ENCODE measurements at regions not wholly inside any gene's neighbourhood (a gene's known extent, or its start where the extent isn't known, plus 50 kb on each side); places are given as distances from the start of the nearest gene placed in this dataset.

DNA sequence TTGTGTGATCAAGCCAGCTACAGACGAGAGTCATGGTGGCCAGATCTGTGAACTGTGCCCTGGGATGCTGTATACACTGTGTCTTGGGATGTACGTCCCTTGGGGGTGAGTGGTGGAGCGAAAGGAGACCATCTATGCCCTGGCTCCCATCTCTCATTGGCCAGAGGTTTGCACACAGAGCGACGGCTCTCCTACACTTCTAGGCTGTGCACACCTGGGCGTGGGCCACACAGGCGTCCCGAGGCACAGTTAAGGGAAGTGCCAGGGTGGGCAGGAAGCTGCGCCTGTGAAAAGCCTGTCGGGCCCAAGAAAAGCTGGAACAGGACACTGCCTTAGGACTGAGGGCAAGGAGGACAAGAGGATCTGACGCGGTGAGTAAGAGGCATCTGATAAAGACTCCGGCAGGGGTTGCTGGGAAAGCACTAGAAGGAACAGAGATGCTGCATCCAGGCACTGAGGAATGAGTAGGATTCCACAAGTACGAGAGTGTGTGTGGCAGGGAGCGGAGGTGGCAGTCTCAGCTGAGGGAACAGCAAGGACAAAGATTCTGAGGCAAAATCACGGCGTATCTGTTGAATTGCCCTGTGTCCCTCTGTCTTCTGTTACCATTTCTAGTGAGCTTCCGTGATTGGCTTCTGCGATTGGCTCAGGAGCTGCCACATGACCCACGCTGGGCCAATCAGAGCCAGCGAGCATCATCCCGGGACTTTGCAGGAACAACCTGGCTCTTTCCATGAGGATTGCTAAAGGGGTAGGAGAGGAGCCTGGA is 67.9 kb upstream of the ZBTB40 start:
- in situ Hi-C loops (cut with HindIII; ENCODE audit: low sequenced_read_pairs): no loop called here
- DNase-seq (ENCODE audit: low spot score): no peak

DNA sequence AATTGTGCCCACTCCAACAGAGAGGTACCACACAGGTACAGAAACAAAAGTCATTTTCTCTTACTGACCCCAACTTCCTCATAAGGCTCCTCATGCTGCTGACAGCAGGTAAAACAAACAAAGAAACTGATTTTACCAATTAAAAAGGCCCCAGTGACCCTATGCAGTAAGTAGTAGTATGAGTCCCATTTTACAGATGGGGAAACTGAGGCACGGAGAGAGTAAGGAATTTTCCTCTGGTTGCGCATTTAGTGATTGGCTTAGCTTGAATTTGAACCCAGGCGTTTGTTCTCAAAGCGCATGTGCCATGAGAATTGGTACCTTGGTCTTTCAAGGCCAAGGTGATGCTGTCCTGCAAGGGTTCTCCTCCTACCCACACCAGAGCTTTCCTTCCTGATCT is 66.1 kb upstream of the ZBTB40 start:
- in situ Hi-C loops (cut with HindIII; ENCODE audit: low sequenced_read_pairs): no loop called here
- DNase-seq (ENCODE audit: low spot score): no peak

DNA sequence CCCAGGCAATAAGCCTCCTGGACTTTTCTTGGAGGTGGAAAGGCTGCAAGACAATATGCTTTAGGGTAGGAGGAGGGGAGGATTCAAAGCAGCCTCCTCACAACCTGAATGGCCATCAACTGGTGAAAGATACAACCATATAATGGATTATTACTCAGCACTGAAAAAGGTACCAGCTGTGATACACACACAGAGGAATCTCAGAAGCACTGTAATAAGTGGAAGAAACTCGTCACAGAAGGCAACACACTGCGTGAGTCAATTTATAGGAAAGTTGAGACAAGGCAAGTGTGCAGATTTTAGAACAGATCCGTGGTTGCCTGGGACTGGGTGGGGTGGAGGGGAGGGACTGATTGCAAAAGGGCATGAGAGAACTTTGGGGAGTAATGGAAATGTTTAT is 64.9 kb upstream of the ZBTB40 start:
- no peak for DNase-seq (ENCODE audit: low spot score)
- in situ Hi-C loops (cut with HindIII; ENCODE audit: low sequenced_read_pairs): no loop called here

DNA sequence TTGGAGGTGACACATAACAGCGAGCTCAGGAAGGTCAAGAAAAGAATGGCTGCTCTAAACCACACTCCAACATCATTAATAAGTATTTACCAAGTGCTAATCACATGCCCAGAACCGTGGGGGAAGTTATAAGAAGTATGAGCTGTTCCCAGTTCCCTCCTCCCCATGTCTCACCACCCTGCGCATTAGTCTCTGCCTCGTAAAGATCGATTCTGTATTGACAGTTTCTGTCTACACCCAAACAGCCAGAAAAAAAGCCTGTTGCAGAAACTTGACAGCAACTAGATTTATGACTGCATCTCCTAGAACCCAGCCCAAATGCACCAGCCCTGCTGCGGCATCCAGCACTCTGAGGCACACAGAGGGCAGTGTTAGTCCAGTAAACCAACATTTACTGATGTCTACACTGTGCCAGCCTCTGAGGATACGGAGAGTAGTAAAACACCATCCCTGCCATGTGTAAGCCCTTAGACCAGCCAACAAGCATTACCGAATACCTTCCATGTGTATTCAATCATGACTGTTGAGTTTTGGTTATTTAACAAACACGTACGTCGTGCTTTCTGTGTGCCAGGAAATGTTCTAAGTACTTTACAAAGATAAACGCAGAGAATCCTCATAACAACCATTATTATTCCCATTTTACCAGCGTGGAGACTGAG is 63.6 kb upstream of the ZBTB40 start:
- DNase-seq (ENCODE audit: low spot score): no peak
- in situ Hi-C loops (cut with HindIII; ENCODE audit: low sequenced_read_pairs): no loop called here

DNA sequence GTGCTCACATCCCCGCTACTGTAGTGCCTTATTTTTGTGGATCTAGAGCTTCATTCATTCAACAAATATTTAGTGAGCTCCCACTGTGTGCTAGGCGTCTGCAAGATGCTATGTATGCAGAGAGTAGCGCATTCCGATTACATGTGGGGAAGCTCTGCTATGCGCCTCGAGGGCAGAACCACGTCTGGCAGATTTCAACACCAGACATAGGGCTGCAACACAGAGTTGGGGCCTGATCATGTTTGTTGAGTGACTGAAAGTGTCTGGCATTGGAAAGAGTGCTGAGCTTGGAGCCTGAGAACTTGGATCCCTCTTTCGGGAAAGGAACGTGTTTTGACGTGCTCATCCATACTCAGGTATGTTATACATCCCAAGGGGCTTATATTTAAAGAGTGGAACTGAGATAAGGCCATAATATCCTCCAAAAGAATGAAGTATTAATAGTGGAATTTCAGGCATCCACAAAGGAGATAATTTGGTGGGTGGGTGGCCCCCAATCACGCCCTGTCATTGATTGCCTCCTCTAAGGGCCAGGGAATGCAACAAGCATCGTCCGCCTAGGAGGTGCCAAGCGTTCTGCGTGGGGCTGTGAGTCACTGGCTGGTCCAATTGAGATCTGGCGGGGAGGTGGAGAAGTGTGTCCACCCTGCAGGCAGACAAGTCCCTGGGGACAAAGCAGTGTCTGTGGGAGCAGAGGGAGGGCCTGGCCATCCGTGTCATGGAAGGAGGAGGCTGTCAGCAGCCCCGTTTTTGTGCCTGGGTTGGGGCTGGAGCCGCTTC is 62.8 kb upstream of the ZBTB40 start:
- DNase-seq (ENCODE audit: low spot score): no peak
- in situ Hi-C loops (cut with HindIII; ENCODE audit: low sequenced_read_pairs): no loop called here

DNA sequence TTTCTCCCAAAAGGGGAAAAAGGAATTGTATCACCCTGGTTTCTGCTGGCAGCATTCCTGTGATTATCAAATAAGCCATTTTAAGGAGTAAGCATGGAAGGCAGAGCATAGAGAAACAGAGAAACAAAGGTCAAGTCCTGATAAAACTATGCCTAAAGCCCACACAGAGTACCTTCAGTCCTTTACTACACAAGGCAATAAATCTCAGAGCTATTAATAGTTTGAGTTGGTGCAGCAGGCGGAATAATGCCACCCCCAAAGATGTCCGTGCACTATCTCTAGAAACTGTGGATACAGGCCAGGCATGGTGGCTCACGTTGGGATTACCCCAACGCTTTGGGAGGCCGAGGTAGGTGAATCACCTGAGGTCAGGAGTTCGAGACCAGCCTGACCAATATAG is 58.1 kb upstream of the ZBTB40 start:
- no peak for DNase-seq (ENCODE audit: low spot score)
- in situ Hi-C loops (cut with HindIII; ENCODE audit: low sequenced_read_pairs): no loop called here

DNA sequence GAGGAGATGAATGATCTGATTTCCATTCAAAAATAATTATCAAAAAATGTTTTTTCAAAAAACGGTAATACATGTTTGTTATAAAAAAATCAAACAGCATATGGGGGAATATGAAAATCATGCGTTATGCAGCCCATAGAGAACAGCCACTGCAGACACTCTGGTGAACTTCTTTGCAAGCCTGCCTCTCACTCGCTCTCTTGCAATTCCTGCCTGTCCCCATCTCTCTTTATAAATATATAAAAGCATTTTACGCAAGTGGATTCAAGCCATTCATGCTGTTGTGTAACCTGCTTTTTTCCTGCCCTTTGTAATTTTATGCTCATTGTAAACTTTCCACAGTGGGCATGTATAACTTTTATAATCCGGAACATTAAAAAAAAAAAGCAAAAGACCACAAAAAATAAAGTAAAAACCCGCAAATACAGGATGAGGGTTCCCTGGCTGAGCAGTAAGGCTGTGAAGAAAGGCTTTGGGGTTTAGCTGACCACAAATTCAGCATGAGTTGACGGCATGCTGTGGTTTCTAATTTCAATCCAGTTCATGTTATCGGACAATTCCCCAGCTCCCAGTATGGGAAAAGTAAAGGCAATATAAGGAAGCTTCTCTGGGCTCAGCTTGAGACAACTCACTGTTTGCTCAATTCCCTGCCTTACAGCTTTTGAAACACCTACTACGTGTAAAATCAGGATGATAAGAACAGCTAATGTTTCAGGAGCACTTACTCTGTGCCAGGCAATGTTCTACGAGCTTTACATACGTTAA is 52.8 kb upstream of the ZBTB40 start:
- in situ Hi-C loops (cut with HindIII; ENCODE audit: low sequenced_read_pairs): no loop called here
- no peak for DNase-seq (ENCODE audit: low spot score)

DNA sequence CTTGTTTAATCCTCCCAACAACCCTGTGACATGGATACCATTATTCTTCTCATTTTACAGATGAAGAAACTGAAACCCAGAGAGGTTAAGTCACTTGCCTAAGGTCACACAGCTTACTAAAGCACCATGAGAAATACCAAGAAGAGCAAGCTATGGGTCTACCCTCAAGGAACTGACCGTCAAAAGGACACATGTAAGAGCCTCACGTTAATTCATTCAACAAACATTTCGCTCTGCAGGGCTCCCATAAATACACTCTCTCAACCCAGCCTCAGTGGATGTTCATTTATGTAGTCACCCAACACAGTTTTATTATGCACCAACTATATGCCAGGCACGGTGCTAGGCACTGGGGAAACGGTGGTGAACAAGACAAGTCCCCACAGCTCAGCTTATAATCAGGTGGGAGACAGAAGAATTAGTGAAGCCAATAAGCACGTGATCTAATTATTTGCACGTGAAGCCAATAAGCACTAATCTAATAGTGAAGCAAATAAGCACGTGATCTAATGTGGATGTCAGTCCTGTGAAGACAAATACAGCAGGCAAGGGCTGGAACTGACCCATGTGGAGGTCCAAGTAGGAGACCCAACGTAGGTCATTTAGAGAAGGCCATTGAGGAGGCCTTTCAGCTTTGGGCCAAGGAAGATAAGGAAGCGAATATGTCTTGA is 52.1 kb upstream of the ZBTB40 start:
- no peak for DNase-seq (ENCODE audit: low spot score)
- in situ Hi-C loops (cut with HindIII; ENCODE audit: low sequenced_read_pairs): no loop called here
